Astrocyte (in vitro differentiated cells and primary cell): ENCODE measurements at regions not wholly inside any gene's neighbourhood (a gene's known extent, or its start where the extent isn't known, plus 50 kb on each side); places are given as distances from the start of the nearest gene placed in this dataset.

Experiments
- DNase-seq: peaks from one replicate; pipeline ENCODE4 v3.0.0-alpha.2; 2010; ENCODE audit warnings: low read depth
- FAIRE-seq: peaks from 2 replicates; lab custom pipeline; 2011; peaks lifted over from hg19 to GRCh38; lab: Jason Lieb, UNC
- H2AFZ ChIP-seq: 2 replicates; pipeline ENCODE4 v1.6.0; 2012; ENCODE audit warnings: low read depth, low read length, inconsistent platforms
- H3K27ac ChIP-seq: 2 replicates; pipeline ENCODE4 v1.5.1; 2011; ENCODE audit warnings: low read depth, low read length, inconsistent platforms
- H3K27me3 ChIP-seq: 2 replicates; pipeline ENCODE4 v1.6.0; 2011; ENCODE audit warnings: low read length, inconsistent platforms; ENCODE audit not compliant: insufficient read depth
- H3K36me3 ChIP-seq: 2 replicates; pipeline ENCODE4 v1.5.1; 2011; ENCODE audit warnings: low read length, inconsistent platforms; ENCODE audit not compliant: insufficient read depth
- H3K4me1 ChIP-seq: 2 replicates; pipeline ENCODE4 v1.5.1; 2011; ENCODE audit warnings: low read length, inconsistent platforms; ENCODE audit not compliant: insufficient read depth
- H3K4me2 ChIP-seq: 2 replicates; pipeline ENCODE4 v1.6.0; 2012; ENCODE audit warnings: low read length, inconsistent platforms
- H3K4me3 ChIP-seq: 2 replicates; pipeline ENCODE4 v1.5.1; 2011; ENCODE audit warnings: low read depth, mild to moderate bottlenecking, low read length, inconsistent platforms; ENCODE audit not compliant: insufficient read depth
- H3K79me2 ChIP-seq: 2 replicates; pipeline ENCODE4 v1.6.0; 2012; ENCODE audit warnings: mild to moderate bottlenecking, low read length, inconsistent platforms; ENCODE audit not compliant: insufficient read depth
- H3K9ac ChIP-seq: 2 replicates; pipeline ENCODE4 v1.6.0; 2012; ENCODE audit warnings: mild to moderate bottlenecking, low read length, inconsistent platforms
- H3K9me3 ChIP-seq: 2 replicates; pipeline ENCODE4 v1.5.1; 2012; ENCODE audit warnings: low read depth, mild to moderate bottlenecking, low read length, inconsistent platforms; ENCODE audit not compliant: insufficient read depth
- H4K20me1 ChIP-seq: 2 replicates; pipeline ENCODE4 v1.6.0; 2012; ENCODE audit warnings: low read length, inconsistent platforms; ENCODE audit not compliant: insufficient read depth
- H3K27ac Mint-ChIP-seq: one replicate; pipeline ENCODE4 v1.8.0; 2021; ENCODE audit warnings: mild to moderate bottlenecking, mixed read lengths; ENCODE audit not compliant: unreplicated experiment
- H3K27me3 Mint-ChIP-seq: one replicate; pipeline ENCODE4 v1.8.0; 2021; ENCODE audit warnings: low read depth, mixed read lengths; ENCODE audit not compliant: unreplicated experiment
- H3K36me3 Mint-ChIP-seq: one replicate; pipeline ENCODE4 v1.8.0; 2021; ENCODE audit warnings: low read depth, mixed read lengths; ENCODE audit not compliant: unreplicated experiment
- H3K4me1 Mint-ChIP-seq: one replicate; pipeline ENCODE4 v1.8.0; 2021; ENCODE audit warnings: low read depth, mixed read lengths; ENCODE audit not compliant: unreplicated experiment
- H3K4me3 Mint-ChIP-seq: one replicate; pipeline ENCODE4 v1.8.0; 2021; ENCODE audit warnings: mild to moderate bottlenecking, moderate library complexity, mixed read lengths; ENCODE audit not compliant: unreplicated experiment
- H3K9me3 Mint-ChIP-seq: one replicate; pipeline ENCODE4 v1.8.0; 2021; ENCODE audit warnings: mild to moderate bottlenecking, mixed read lengths; ENCODE audit not compliant: unreplicated experiment
- EZH2 ChIP-seq: IDR thresholded peaks from 2 replicates; pipeline ENCODE4 v1.6.1; 2012; ENCODE audit warnings: mild to moderate bottlenecking, low read length, inconsistent platforms; ENCODE audit not compliant: insufficient read depth
- TF ChIP-seq, protein P1 (sequence below): IDR thresholded peaks from 2 replicates; pipeline ENCODE4 v1.5.1; 2011; ENCODE audit warnings: low read depth, mild to moderate bottlenecking, inconsistent platforms, low read length, moderate library complexity; ENCODE audit not compliant: insufficient read depth

DNA sequence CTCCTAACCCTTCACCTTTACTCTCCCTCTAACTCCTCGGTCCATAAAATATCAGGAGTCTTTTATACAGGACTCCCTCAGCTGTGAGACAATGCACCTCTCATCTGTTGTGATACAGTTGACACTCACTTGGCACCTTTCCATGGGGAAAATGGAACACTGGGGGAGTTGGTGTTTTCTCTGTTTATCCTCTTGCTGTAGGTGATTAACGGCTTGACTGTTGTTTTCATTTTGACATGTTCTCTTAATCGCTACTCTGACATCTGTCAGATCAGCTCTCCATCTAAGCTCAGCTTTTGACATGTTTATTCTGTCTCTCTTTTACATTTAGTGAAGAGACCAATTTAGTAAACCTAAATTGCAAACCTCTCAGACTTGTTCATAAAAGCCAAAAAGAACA, 604.8 kb downstream of the TRAM1L1 start:
- Histone ChIP-seq H3K9ac (no peak overlapping the region), H3K79me2 (no peaks in the 10 kb centered on the region), H4K20me1 (no peaks in the 10 kb centered on the region), H3K27ac (no peak overlapping the region), H2AFZ (no peak overlapping the region), H3K4me3 (no peak overlapping the region), H3K9me3 (peaks cover 5% of the 10 kb centered on the region), H3K4me1 (no peaks in the 10 kb centered on the region), H3K4me2 (no peak overlapping the region), H3K27me3 (no peaks in the 10 kb centered on the region), H3K36me3 (no peaks in the 10 kb centered on the region)
- TF ChIP-seq, protein P1, sequence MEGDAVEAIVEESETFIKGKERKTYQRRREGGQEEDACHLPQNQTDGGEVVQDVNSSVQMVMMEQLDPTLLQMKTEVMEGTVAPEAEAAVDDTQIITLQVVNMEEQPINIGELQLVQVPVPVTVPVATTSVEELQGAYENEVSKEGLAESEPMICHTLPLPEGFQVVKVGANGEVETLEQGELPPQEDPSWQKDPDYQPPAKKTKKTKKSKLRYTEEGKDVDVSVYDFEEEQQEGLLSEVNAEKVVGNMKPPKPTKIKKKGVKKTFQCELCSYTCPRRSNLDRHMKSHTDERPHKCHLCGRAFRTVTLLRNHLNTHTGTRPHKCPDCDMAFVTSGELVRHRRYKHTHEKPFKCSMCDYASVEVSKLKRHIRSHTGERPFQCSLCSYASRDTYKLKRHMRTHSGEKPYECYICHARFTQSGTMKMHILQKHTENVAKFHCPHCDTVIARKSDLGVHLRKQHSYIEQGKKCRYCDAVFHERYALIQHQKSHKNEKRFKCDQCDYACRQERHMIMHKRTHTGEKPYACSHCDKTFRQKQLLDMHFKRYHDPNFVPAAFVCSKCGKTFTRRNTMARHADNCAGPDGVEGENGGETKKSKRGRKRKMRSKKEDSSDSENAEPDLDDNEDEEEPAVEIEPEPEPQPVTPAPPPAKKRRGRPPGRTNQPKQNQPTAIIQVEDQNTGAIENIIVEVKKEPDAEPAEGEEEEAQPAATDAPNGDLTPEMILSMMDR, result no peak
- no peak for TF ChIP-seq EZH2
- no peak overlapping the region for H3K27ac Mint-ChIP-seq
- no peak for FAIRE-seq
- H3K27me3 Mint-ChIP-seq, result no peaks in the 10 kb centered on the region
- no peaks in the 10 kb centered on the region for H3K36me3 Mint-ChIP-seq
- peaks cover 5% of the 10 kb centered on the region for H3K4me1 Mint-ChIP-seq
- DNase-seq, result no peak
- H3K4me3 Mint-ChIP-seq, result no peak overlapping the region
- H3K9me3 Mint-ChIP-seq, result peaks cover 2% of the 10 kb centered on the region

- H3K4me3 Mint-ChIP-seq, result no peak overlapping the region
- H3K4me2 ChIP-seq, result no peak overlapping the region
- peaks cover 5% of the 10 kb centered on the region for H3K9me3 ChIP-seq
- H3K4me3 ChIP-seq, result no peak overlapping the region
- H3K9me3 Mint-ChIP-seq, result peaks cover 2% of the 10 kb centered on the region
- H3K4me1 ChIP-seq, result no peaks in the 10 kb centered on the region
- H3K36me3 Mint-ChIP-seq, result no peaks in the 10 kb centered on the region
- no peaks in the 10 kb centered on the region for H3K36me3 ChIP-seq
- no peaks in the 10 kb centered on the region for H4K20me1 ChIP-seq
- no peaks in the 10 kb centered on the region for H3K27me3 ChIP-seq
- H3K79me2 ChIP-seq, result no peaks in the 10 kb centered on the region
- no peaks in the 10 kb centered on the region for H3K4me1 Mint-ChIP-seq
- H3K27ac Mint-ChIP-seq, result no peak overlapping the region
- H3K27me3 Mint-ChIP-seq, result no peaks in the 10 kb centered on the region
- FAIRE-seq (no peak), DNase-seq (no peak)
- TF ChIP-seq EZH2, result no peak
- TF ChIP-seq, protein P1, result no peak
- no peak overlapping the region for H3K9ac ChIP-seq
- H3K27ac ChIP-seq, result no peak overlapping the region
- no peak overlapping the region for H2AFZ ChIP-seq
Observed at GRCh38 chr4:116478343-116478742, 607.0 kb downstream of the TRAM1L1 start.

- Mint-ChIP-seq H3K27ac (no peak overlapping the region), H3K4me3 (no peak overlapping the region), H3K36me3 (no peaks in the 10 kb centered on the region), H3K4me1 (no peaks in the 10 kb centered on the region), H3K27me3 (no peaks in the 10 kb centered on the region), H3K9me3 (no peaks in the 10 kb centered on the region)
- Histone ChIP-seq H3K4me1 (no peaks in the 10 kb centered on the region), H3K27me3 (no peaks in the 10 kb centered on the region), H3K9me3 (no peaks in the 10 kb centered on the region), H3K4me3 (no peak overlapping the region), H2AFZ (no peak overlapping the region), H4K20me1 (no peaks in the 10 kb centered on the region), H3K79me2 (no peaks in the 10 kb centered on the region), H3K27ac (no peak overlapping the region), H3K9ac (no peak overlapping the region), H3K36me3 (no peaks in the 10 kb centered on the region), H3K4me2 (no peak overlapping the region)
- no peak for TF ChIP-seq EZH2
- TF ChIP-seq, protein P1, result no peak
- no peak for DNase-seq
- no peak for FAIRE-seq
Observed at GRCh38 chr4:116469582-116469981, 615.8 kb downstream of the TRAM1L1 start.
